NCI-H82 treated with DMSO at 0.1 percent for 48 hours (cell line): ENCODE measurements at regions not wholly inside any gene's neighbourhood (a gene's known extent, or its start where the extent isn't known, plus 50 kb on each side); places are given as distances from the start of the nearest gene placed in this dataset.

ENCODE experiments used
- DNase-seq: peaks from one replicate; lab custom pipeline; 2025; ENCODE audit not compliant: unreplicated experiment; lab: John Stamatoyannopoulos, UW

- DNase-seq, result no peak
These were observed 95.9 kb downstream of the GLUL start for GRCh38 chr1:182295697-182296096.

- DNase-seq, result no peak
These were observed 98.4 kb downstream of the GLUL start for GRCh38 chr1:182293119-182293589.

- DNase-seq, result no peak
These were observed 99.3 kb downstream of the GLUL start for GRCh38 chr1:182292193-182292741.

- DNase-seq, result no peak
These were observed 99.9 kb downstream of the GLUL start for GRCh38 chr1:182291584-182292192.

- DNase-seq, result no peak
These were observed 102.6 kb downstream of the GLUL start for GRCh38 chr1:182288749-182289604.

GRCh38 chr1:182286761-182287160 lies 104.8 kb downstream of the GLUL start:
- DNase-seq, result no peak

GRCh38 chr1:182283746-182284544 lies 107.6 kb downstream of the GLUL start:
- DNase-seq, result no peak

- no peak for DNase-seq
These were observed 110.0 kb downstream of the GLUL start for GRCh38 chr1:182281541-182281940.

- peak; percentile 86 for DNase-seq
These were observed 111.1 kb downstream of the GLUL start for GRCh38 chr1:182280504-182280900.

- peak; percentile 80 for DNase-seq
These were observed 111.7 kb downstream of the GLUL start for GRCh38 chr1:182279724-182280503.

GRCh38 chr1:182279302-182279701 lies 112.3 kb downstream of the GLUL start:
- no peak for DNase-seq

- no peak for DNase-seq
These were observed 113.2 kb downstream of the GLUL start for GRCh38 chr1:182278144-182279054.

- no peak for DNase-seq
These were observed 116.3 kb downstream of the GLUL start for GRCh38 chr1:182275271-182275670.

- no peak for DNase-seq
These were observed 117.0 kb downstream of the GLUL start for GRCh38 chr1:182274618-182275017.

GRCh38 chr1:182270731-182271130 lies 120.9 kb downstream of the GLUL start:
- peak; percentile 31 for DNase-seq

GRCh38 chr1:182269097-182269496 lies 122.5 kb downstream of the GLUL start:
- no peak for DNase-seq

GRCh38 chr1:182268669-182269068 lies 122.9 kb downstream of the GLUL start:
- no peak for DNase-seq

GRCh38 chr1:182264185-182264584 lies 127.4 kb downstream of the GLUL start:
- no peak for DNase-seq

- no peak for DNase-seq
These were observed 127.9 kb downstream of the GLUL start for GRCh38 chr1:182263706-182264105.
